GM19324 (cell line): ENCODE measurements at regions not wholly inside any gene's neighbourhood (a gene's known extent, or its start where the extent isn't known, plus 50 kb on each side); places are given as distances from the start of the nearest gene placed in this dataset.

Experiments
- ATAC-seq: cut with Tn5 transposase; IDR thresholded peaks from one replicate; pipeline ENCODE4 v1.9.1; 2021; ENCODE audit warnings: mild to moderate bottlenecking, moderate library complexity; ENCODE audit not compliant: unreplicated experiment, low FRiP score

DNA sequence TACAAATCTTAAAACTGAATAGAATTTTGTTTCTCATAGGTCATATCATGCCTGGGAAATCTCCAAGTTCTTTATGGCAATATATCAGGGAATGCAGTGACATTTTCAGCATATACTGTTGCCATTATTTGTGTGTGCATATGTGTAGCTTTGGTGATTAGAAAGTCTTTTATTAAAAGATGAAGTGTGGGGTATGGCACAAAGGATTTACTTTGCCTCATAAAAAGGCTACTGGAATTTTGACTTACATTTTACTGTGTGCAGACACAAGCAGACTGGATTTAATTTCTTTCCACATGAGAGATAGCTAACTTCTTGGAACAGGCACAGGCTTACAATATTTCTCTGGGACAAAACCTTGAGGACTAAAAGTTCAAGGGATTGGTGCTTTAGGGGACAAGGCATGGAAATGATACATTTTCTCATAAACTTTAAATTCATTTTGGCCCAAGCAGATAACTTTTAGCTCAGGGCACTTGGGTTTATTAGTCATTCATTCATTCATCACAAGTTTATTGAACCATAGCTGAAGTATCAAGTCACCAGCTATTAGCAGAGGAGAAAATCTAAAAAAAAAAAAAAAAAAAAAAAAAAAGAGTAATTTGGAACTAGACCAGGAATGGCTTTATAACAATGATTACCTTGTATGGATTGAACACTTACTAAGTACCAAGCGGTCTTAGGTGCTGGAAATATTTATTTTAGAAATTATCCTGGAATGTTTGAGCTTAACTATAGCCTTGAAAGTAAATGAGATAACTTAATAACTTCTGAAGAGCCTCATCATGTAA lies 191.5 kb downstream of the SLIT2 start:
- no peak for ATAC-seq

- ATAC-seq = no peak
Measured at GRCh38 chr4:20444599-20445337, 193.1 kb downstream of the SLIT2 start.

- no peak for ATAC-seq
Measured at GRCh38 chr4:20445933-20446723, 194.4 kb downstream of the SLIT2 start.

- no peak for ATAC-seq
Measured at GRCh38 chr4:20447103-20447502, 195.4 kb downstream of the SLIT2 start.

DNA sequence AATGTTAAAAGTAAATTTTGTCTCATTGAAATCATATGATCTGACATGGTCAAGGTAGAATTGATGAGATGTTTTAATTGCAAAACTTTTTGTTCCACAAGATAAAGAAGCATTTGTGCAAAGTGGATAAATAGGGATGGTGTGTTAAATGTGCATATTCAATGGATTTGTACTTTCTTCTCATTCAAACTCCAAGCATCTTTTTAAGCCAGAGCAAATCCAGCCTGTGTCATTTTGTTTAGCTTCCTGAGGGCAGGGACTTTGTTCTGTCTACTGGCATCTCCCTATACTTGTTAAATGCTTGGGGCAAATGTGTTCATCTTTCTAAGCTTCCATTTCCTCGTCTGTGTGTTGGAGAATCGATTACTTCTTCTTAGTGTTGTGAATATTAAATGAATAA lies 200.3 kb downstream of the SLIT2 start:
- no peak for ATAC-seq

GRCh38 chr4:20454515-20454914 lies 202.8 kb downstream of the SLIT2 start:
- ATAC-seq = no peak

GRCh38 chr4:20456407-20456806 lies 204.7 kb downstream of the SLIT2 start:
- ATAC-seq = no peak

DNA sequence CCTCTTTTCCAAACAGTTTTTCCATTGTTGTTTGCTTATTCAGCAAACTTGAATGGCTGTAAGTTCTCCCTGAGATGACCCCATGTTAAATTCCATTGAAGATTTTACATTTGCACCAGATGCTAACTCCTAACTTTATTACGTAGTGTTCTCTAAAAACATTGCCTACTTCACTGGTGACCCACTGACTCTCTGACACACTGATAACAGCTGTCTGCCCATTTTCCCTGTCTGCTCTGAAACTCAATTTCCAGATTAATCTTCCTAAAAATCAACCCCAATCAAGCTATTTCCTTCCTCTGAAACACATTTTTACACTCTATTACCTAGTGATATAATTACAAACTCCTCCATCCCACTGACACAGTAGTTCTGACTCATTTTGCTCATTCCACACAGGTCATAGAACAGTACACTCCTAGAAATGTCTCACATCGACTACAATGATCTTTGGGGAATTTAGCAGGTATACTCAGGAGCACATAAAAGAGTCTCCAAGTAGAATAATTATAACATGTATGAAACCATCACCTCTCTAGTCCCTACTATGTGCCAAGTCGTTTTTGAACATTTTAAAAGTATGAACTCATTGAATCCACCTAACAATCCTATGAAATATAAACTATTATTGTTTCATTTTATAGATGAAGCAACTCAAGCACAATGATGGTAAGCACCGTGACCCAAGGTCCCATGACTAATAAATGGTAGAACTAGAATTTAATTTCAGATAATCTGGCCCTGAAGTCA lies 210.9 kb downstream of the SLIT2 start:
- ATAC-seq = no peak

- ATAC-seq = no peak
Measured at GRCh38 chr4:20463176-20463430, 211.4 kb downstream of the SLIT2 start.

- ATAC-seq = no peak
Measured at GRCh38 chr4:20464381-20464780, 212.7 kb downstream of the SLIT2 start.

DNA sequence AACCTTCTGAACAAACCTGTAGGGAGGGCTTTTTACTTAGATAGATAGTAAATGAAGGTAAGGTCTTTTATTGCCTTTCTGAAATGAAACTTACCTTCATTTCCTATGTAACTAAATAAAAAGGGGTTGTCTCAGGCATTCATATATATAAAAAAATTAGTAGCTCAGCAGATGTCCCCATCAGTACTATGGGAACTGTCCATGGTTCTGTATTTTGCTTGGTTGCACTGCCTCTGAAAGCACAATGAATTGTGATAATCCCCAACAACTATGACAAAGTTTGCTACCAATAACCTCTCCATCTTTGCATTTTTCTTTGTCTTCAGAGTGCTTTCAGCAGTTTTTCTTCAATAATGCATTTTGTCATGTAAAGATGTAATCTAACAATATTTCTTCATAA lies 222.4 kb downstream of the SLIT2 start:
- ATAC-seq = no peak

GRCh38 chr4:20478412-20478811 lies 221.8 kb upstream of the PACRGL start:
- ATAC-seq = no peak

GRCh38 chr4:20480165-20480947 lies 219.9 kb upstream of the PACRGL start:
- ATAC-seq = no peak

- ATAC-seq = no peak
Measured at GRCh38 chr4:20483416-20483815, 216.8 kb upstream of the PACRGL start.

GRCh38 chr4:20486433-20486832 lies 213.8 kb upstream of the PACRGL start:
- ATAC-seq = no peak

DNA sequence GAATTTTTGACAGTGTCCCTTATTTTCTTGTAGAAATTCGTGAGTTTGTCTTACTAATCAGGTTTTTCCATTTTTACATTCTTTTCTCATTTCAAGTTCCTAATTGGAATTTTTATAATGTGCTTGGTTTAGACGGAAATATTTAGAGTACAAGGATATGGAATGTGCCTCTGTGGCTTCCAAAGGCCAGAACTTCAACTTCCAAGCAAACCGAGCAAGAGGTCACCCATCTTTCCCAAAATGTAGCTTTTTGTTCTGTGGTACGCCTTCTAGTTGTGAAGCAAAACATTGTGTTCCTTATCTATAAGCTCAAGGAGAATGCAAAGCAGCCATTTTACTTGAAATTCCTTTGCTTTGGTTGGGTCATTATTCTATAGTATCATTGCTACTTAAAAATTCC lies 212.8 kb upstream of the PACRGL start:
- no peak for ATAC-seq

DNA sequence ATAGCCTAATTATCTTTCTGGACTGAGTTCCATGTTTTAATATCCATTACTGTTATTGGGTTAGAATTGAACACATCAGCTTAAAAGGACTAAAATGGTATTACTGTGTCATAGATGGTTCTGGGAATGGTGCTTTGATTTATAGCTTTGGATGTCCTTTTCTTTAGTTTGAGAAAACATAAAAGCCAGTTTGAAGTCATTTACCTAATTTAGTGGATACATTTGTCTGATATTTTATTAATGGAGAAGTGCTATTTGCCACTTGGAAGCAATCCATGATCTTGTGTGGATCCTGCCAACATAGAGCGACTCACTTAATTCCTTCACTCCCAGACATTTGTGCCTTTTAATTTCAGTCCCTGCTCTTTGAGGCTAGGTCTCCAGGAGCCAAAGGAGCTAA lies 212.4 kb upstream of the PACRGL start:
- ATAC-seq = no peak

- ATAC-seq = no peak
Measured at GRCh38 chr4:20490734-20491133, 209.5 kb upstream of the PACRGL start.

DNA sequence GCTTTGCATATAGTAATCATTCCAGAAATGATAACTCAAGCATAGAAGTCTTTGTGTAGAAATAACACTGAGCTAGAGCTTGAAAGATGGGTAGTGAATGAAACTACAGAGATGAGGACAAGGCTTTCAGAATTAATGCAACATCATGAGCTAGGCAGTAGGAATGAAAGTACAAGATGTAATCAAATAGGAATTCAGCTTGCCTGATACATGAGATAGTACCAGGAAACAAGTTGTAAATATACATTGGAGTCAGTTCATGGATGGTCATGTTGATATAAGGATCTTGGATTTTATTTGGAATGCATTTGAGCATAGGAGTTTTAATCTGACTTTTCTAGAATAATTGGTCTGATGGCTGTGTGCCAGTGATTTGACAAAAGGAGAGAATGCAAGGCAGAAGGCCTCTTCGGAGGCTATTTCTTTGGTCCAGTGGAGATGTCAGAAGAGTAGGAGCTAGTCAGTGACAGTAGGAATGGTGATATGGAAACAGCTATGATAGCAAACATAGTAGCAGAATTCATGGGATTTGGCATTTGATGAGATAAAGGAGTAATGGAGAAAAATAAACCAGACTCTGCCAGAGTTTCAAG lies 206.4 kb upstream of the PACRGL start:
- ATAC-seq = no peak

- ATAC-seq = no peak
Measured at GRCh38 chr4:20496068-20496467, 204.2 kb upstream of the PACRGL start.
